Prostate gland (tissue), 2 donors: ENCODE measurements at regions not wholly inside any gene's neighbourhood (a gene's known extent, or its start where the extent isn't known, plus 50 kb on each side); places are given as distances from the start of the nearest gene placed in this dataset.

ENCODE experiments used
- DNase-seq: peaks from one replicate; pipeline ENCODE4 v3.0.0-alpha.2; 2019; ENCODE audit warnings: low spot score
- H3K27ac ChIP-seq, 2 donors: fragments of 200-600 bp; sonication (generic); 2 replicates each; pipeline ENCODE4 v1.5.1; 2017 to 2019
- H3K27me3 ChIP-seq: fragments of 200-600 bp; sonication (generic); replicated peaks from 2 replicates; pipeline ENCODE4 v1.5.1; 2019; ENCODE audit not compliant: insufficient read depth
- H3K36me3 ChIP-seq, 2 donors: fragments of 200-600 bp; sonication (generic); 1 replicate in 1 of 2; 2 replicates in 1 of 2; pipeline versions ENCODE4 v1.5.1 to v1.8.1; 2017 to 2019
- H3K4me1 ChIP-seq: fragments of 200-600 bp; sonication (generic); replicated peaks from 2 replicates; pipeline ENCODE4 v1.5.1; 2019
- H3K4me3 ChIP-seq, 2 donors: fragments of 200-600 bp; sonication (generic); 2 replicates each; pipeline ENCODE4 v1.5.1; 2017 to 2019
- H3K9me3 ChIP-seq: fragments of 200-600 bp; sonication (generic); 2 replicates; pipeline ENCODE4 v1.5.1; 2017
- POLR2A ChIP-seq: fragments of 450-650 bp; IDR thresholded peaks from one replicate; pipeline ENCODE4 v1.6.1; 2016; ENCODE audit warnings: antibody characterized with exemption, mild to moderate bottlenecking
- POLR2AphosphoS5 ChIP-seq: sonication (generic); formaldehyde crosslinking; IDR thresholded peaks from one replicate; pipeline ENCODE4 v1.6.1; 2017; ENCODE audit warnings: antibody characterized with exemption
- WGBS: methylation state at CpG from one replicate; pipeline ENCODE4 v1.1.5; 2018; 5-methylcytosine and 5-hydroxymethylcytosine counted together
- intact Hi-C: fragments of 100-400 bp; cut with DNase I; formaldehyde crosslinking; loops from one replicate; pipeline ENCODE4 v1.14.2; 2022
- TF ChIP-seq, protein P1 (sequence below), 4 experiments: fragments of 200-600 bp in 2 of 4; fragments of 450-650 bp in 2 of 4; sonication (generic) in 2 of 4; IDR thresholded peaks; 1 replicate in 3 of 4; 2 replicates in 1 of 4; pipeline ENCODE4 v1.5.1; 2016 to 2019; ENCODE audit warnings: antibody characterized with exemption in 4 of 4, mild to moderate bottlenecking in 2 of 4, moderate library complexity in 2 of 4

DNA sequence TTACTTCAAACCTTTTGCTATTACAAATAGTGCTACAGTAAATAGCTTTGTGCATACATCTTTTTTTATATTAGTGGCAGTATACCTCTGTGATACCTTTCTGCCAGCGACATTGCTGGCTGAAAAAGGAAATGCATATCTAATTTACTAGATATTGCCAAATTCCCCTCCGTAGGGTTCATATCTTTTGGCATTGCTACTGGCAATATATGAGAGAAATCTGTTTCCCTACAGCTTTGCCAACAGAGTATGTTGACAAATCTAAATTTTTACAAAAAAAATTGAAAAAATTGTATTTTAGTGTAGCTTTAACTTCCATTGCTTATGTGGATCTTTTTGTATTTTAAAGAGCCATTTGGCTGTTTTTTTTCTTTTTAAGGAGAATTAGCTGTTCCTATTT, 426.7 kb downstream of the TRIB2 start:
- 41% methylated on average over 2 of the region's 2 CpGs for WGBS

DNA sequence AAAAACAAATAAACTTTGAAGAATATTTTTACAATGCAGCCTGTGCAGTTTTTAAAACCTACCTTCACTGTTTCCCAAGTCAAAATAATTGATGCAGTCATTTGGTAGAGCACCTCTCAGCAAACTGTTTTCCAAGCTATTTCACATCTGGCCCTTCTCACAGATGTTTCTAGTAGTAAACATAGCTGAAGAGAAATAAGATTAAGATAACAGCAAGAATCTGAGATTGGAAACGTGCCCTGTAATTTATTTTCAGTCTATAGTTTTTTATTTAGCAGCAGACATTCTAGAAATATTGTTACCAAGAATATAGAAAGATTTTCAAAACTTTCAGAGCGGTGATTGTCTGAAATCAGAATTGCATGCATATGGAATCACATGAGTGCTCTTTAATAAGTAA, 440.2 kb downstream of the TRIB2 start:
- no peaks in the 10 kb centered on the region for H3K9me3 ChIP-seq
- WGBS = 53% methylated on average over 2 of the region's 2 CpGs
- H3K4me1 ChIP-seq = no peaks in the 10 kb centered on the region
- no peak for DNase-seq
- H3K36me3 ChIP-seq = no peaks in the 10 kb centered on the region
- intact Hi-C loops = no loop called here
- H3K27me3 ChIP-seq = no peaks in the 10 kb centered on the region
- TF ChIP-seq, protein P1, sequence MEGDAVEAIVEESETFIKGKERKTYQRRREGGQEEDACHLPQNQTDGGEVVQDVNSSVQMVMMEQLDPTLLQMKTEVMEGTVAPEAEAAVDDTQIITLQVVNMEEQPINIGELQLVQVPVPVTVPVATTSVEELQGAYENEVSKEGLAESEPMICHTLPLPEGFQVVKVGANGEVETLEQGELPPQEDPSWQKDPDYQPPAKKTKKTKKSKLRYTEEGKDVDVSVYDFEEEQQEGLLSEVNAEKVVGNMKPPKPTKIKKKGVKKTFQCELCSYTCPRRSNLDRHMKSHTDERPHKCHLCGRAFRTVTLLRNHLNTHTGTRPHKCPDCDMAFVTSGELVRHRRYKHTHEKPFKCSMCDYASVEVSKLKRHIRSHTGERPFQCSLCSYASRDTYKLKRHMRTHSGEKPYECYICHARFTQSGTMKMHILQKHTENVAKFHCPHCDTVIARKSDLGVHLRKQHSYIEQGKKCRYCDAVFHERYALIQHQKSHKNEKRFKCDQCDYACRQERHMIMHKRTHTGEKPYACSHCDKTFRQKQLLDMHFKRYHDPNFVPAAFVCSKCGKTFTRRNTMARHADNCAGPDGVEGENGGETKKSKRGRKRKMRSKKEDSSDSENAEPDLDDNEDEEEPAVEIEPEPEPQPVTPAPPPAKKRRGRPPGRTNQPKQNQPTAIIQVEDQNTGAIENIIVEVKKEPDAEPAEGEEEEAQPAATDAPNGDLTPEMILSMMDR (IDR thresholded peaks at IDR 0.05) = no peak
- no peak for TF ChIP-seq POLR2A
- TF ChIP-seq POLR2AphosphoS5 = no peak
- no peak overlapping the region for H3K4me3 ChIP-seq
- H3K27ac ChIP-seq = no peak overlapping the region

More for the DNA sequence above, 426.7 kb downstream of the TRIB2 start:
- Histone ChIP-seq H3K27me3 (no peaks in the 10 kb centered on the region), H3K27ac (no peak overlapping the region), H3K4me3 (no peak overlapping the region), H3K36me3 (no peaks in the 10 kb centered on the region), H3K4me1 (no peaks in the 10 kb centered on the region), H3K9me3 (no peaks in the 10 kb centered on the region)
- TF ChIP-seq POLR2AphosphoS5 = no peak
- TF ChIP-seq POLR2A = no peak
- TF ChIP-seq, protein P1 (IDR thresholded peaks at IDR 0.05) = no peak
- no peak for DNase-seq
- intact Hi-C loops = no loop called here

DNA sequence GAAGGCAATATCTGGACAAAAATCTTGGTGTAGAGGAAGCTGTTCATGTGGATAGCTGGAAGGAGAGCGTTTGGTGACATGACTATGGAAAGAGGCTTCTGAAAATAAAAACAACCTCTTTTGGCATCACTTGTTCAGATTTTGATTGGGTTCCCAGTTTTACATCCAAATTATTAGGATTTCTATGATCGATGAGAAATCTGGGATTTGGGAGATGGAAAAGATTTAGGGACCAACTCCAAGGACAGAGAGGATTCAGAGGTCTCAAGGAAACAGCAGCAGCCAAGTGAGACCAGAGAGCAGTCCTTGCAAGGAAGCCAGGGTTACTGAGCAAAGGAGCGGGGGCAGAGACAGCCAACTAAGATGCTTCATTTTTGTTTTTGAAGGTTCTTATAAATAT, 441.7 kb downstream of the TRIB2 start:
- Histone ChIP-seq H3K4me1 (no peaks in the 10 kb centered on the region), H3K36me3 (no peaks in the 10 kb centered on the region), H3K9me3 (no peaks in the 10 kb centered on the region), H3K27ac (no peak overlapping the region), H3K4me3 (no peak overlapping the region), H3K27me3 (no peaks in the 10 kb centered on the region)
- no peak for DNase-seq
- TF ChIP-seq, protein P1 (IDR thresholded peaks at IDR 0.05) = no peak
- TF ChIP-seq POLR2A = no peak
- no peak for TF ChIP-seq POLR2AphosphoS5
- intact Hi-C loops = no loop called here
- 77% methylated on average over 3 of the region's 3 CpGs for WGBS

DNA sequence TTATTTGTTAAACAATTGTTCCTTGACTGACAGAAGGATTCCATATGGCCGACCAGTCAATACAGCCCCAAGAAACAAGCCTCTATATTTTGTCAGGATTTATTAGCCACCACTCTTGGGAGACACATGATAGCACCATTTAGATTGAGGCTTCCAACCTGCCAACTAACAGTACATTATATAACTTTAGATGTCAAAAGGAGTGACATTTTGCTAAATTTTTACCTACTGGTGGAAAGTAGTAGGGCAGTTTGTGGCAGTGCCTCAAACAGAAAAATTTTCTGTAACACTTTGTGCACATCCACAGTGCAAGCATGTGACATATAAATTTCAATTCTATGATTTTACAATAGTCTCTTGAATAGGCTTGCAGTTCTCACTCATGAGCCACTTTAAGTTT, 464.0 kb downstream of the TRIB2 start:
- no peak overlapping the region for H3K27ac ChIP-seq
- 68% methylated on average over 1 of the region's 1 CpG for WGBS

DNA sequence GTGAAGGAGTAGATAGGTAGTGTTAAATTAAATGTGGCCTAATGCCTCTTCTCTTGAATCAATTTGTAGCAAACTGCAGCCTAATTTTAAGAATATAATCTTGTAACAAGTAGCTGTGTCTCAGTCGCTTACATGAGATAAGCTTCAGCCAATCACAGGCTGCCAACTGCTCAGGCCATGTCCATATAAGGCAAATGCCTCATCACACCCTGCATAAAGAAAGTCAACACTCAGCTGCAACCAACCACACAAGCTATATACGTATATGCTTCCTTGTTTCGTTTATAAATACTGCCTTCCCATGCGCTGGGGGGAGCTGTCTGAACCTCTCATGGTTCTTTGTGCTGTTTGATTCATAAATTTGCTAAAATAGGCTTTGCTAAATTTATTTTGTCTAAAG, 476.3 kb downstream of the TRIB2 start:
- TF ChIP-seq, protein P1 (IDR thresholded peaks at IDR 0.05) = no peak
- TF ChIP-seq POLR2AphosphoS5 = no peak
- no peak for TF ChIP-seq POLR2A
- H3K36me3 ChIP-seq = no peaks in the 10 kb centered on the region
- intact Hi-C loops = no loop called here
- H3K27me3 ChIP-seq = no peaks in the 10 kb centered on the region
- no peak overlapping the region for H3K4me3 ChIP-seq
- no peaks in the 10 kb centered on the region for H3K4me1 ChIP-seq
- no peaks in the 10 kb centered on the region for H3K9me3 ChIP-seq
- DNase-seq = no peak
- H3K27ac ChIP-seq = no peak overlapping the region
- WGBS = 63% methylated on average over 4 of the region's 4 CpGs

More for the DNA sequence above, 464.0 kb downstream of the TRIB2 start:
- Histone ChIP-seq H3K36me3 (no peaks in the 10 kb centered on the region), H3K4me3 (no peak overlapping the region), H3K27me3 (no peaks in the 10 kb centered on the region), H3K9me3 (no peaks in the 10 kb centered on the region), H3K4me1 (no peaks in the 10 kb centered on the region)
- intact Hi-C loops = no loop called here
- TF ChIP-seq POLR2AphosphoS5 = no peak
- TF ChIP-seq POLR2A = no peak
- TF ChIP-seq, protein P1 (IDR thresholded peaks at IDR 0.05) = no peak
- DNase-seq = no peak
